Neural cell (in vitro differentiated cells): ENCODE measurements at regions not wholly inside any gene's neighbourhood (a gene's known extent, or its start where the extent isn't known, plus 50 kb on each side); places are given as distances from the start of the nearest gene placed in this dataset.

ENCODE experiments used
- H2AFZ ChIP-seq: fragments of 200-600, 300-800 bp; sonication (generic), shearing (Covaris generic); 2 replicates; pipeline ENCODE4 v1.6.0; 2014; ENCODE audit warnings: low read depth, mild to moderate bottlenecking, antibody characterized with exemption, low read length, moderate library complexity
- H3F3A ChIP-seq: fragments of 200-600 bp; shearing (Covaris generic); 2 replicates; pipeline ENCODE4 v1.6.1; 2016; ENCODE audit warnings: mild to moderate bottlenecking, moderate library complexity, mixed read lengths, antibody characterized with exemption, low read length; ENCODE audit not compliant: insufficient read depth, poor library complexity, severe bottlenecking
- H3K27ac ChIP-seq: fragments of 200-600, 300-800 bp; sonication (generic), shearing (Covaris generic); 2 replicates; pipeline ENCODE4 v1.5.1; 2014; ENCODE audit warnings: mild to moderate bottlenecking, low read length, moderate library complexity
- H3K27me3 ChIP-seq: fragments of 300-800, 200-600 bp; sonication (generic), shearing (Covaris generic); 2 replicates; pipeline ENCODE4 v1.6.0; 2014; ENCODE audit warnings: mild to moderate bottlenecking, low read depth, low read length, moderate library complexity; ENCODE audit not compliant: insufficient read depth
- H3K36me3 ChIP-seq: fragments of 300-800, 200-600 bp; sonication (generic), shearing (Covaris generic); 2 replicates; pipeline ENCODE4 v1.5.1; 2014; ENCODE audit warnings: mild to moderate bottlenecking, antibody characterized with exemption, low read length, moderate library complexity; ENCODE audit not compliant: insufficient read depth
- H3K4me2 ChIP-seq: fragments of 300-800, 200-600 bp; sonication (generic), shearing (Covaris generic); 2 replicates; pipeline ENCODE4 v1.6.0; 2014; ENCODE audit warnings: mild to moderate bottlenecking, low read length
- H3K4me3 ChIP-seq: fragments of 300-800, 200-600 bp; sonication (generic), shearing (Covaris generic); 2 replicates; pipeline ENCODE4 v1.5.1; 2014; ENCODE audit warnings: mild to moderate bottlenecking, low read length, moderate library complexity
- H3K79me2 ChIP-seq: fragments of 200-600 bp; shearing (Covaris generic); replicated peaks from 2 replicates; pipeline ENCODE4 v1.6.0; 2014; ENCODE audit warnings: mild to moderate bottlenecking, low read length, moderate library complexity; ENCODE audit not compliant: insufficient read depth
- H3K9ac ChIP-seq: fragments of 300-800, 200-600 bp; sonication (generic), shearing (Covaris generic); 2 replicates; pipeline ENCODE4 v1.6.1; 2016; ENCODE audit warnings: mild to moderate bottlenecking, low read length, mixed read lengths
- H3K9me2 ChIP-seq: fragments of 200-600 bp; shearing (Covaris generic); 2 replicates; pipeline ENCODE4 v1.6.1; 2016; ENCODE audit warnings: mild to moderate bottlenecking, low read length, mixed read lengths; ENCODE audit not compliant: insufficient read depth
- H3K9me3 ChIP-seq: fragments of 200-600, 300-800 bp; sonication (generic), shearing (Covaris generic); 2 replicates; pipeline ENCODE4 v1.6.1; 2016; ENCODE audit warnings: mild to moderate bottlenecking, mixed run types, low read length, moderate library complexity, mixed read lengths
- H4K20me1 ChIP-seq: fragments of 200-600 bp; shearing (Covaris generic); 2 replicates; pipeline ENCODE4 v1.6.1; 2016; ENCODE audit warnings: mild to moderate bottlenecking, mixed run types; ENCODE audit not compliant: insufficient read depth
- EP300 ChIP-seq: fragments of 450-650 bp; conservative IDR thresholded peaks from 2 replicates; pipeline ENCODE4 v1.6.1; 2014; ENCODE audit warnings: antibody characterized with exemption, mild to moderate bottlenecking, moderate library complexity; ENCODE audit not compliant: poor library complexity, severe bottlenecking
- EZH2 ChIP-seq: fragments of 200-600, 300-800 bp; shearing (Covaris generic), sonication (generic); IDR thresholded peaks from 2 replicates; pipeline ENCODE4 v1.6.1; 2014; ENCODE audit warnings: antibody characterized with exemption, low read length, borderline replicate concordance, mild to moderate bottlenecking; ENCODE audit not compliant: insufficient read depth, poor library complexity, severe bottlenecking
- MXI1 ChIP-seq: fragments of 450-650 bp; conservative IDR thresholded peaks from 2 replicates; pipeline ENCODE4 v1.6.1; 2014; ENCODE audit warnings: antibody characterized with exemption, mild to moderate bottlenecking; ENCODE audit not compliant: poor library complexity, severe bottlenecking
- POLR2AphosphoS5 ChIP-seq: IDR thresholded peaks from 2 replicates; pipeline ENCODE4 v1.6.1; 2012
- RAD21 ChIP-seq: fragments of 450-650 bp; conservative IDR thresholded peaks from 2 replicates; pipeline ENCODE4 v1.6.1; 2014; ENCODE audit warnings: antibody characterized with exemption, mild to moderate bottlenecking, moderate library complexity
- REST ChIP-seq: IDR thresholded peaks from 2 replicates; pipeline ENCODE4 v1.6.1; 2012; ENCODE audit warnings: borderline replicate concordance
- SMC3 ChIP-seq: fragments of 450-650 bp; conservative IDR thresholded peaks from 2 replicates; pipeline ENCODE4 v1.6.1; 2014; ENCODE audit warnings: antibody characterized with exemption, mild to moderate bottlenecking, moderate library complexity; ENCODE audit not compliant: poor library complexity
- TAF1 ChIP-seq: IDR thresholded peaks from 2 replicates; pipeline ENCODE4 v1.6.1; 2012; ENCODE audit warnings: low read depth
- TF ChIP-seq, protein P1 (sequence below): fragments of 450-650 bp; IDR thresholded peaks from 2 replicates; pipeline ENCODE4 v1.5.1; 2014; ENCODE audit warnings: antibody characterized with exemption, mild to moderate bottlenecking, moderate library complexity; ENCODE audit not compliant: poor library complexity, severe bottlenecking

DNA sequence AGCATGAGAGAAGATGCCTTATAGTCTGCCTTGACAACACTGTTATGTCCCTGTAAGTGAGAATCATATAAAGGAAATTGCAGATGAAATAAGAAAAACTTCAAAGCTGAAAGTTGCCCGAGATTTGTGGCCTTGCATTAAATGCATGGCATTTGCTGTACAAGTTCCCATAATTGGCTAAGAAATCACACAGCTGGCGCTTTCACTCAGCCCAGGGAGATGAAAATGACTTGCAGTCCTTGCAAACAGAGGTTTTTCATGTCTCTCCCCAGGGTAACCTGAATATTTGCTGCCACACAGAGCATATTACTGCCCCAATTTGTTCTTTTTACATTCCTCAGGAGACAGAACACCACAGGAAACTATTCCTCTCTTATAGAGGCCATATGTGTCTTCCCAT lies 174.8 kb downstream of the FAM114A2 start:
- no peak overlapping the region for H2AFZ ChIP-seq
- no peak overlapping the region for H3K9ac ChIP-seq
- H3K4me3 ChIP-seq = no peak overlapping the region
- TF ChIP-seq RAD21 (no peak), TAF1 (no peak), MXI1 (no peak), EP300 (no peak), SMC3 (no peak), POLR2AphosphoS5 (no peak), EZH2 (no peak), REST (no peak)
- TF ChIP-seq, protein P1, sequence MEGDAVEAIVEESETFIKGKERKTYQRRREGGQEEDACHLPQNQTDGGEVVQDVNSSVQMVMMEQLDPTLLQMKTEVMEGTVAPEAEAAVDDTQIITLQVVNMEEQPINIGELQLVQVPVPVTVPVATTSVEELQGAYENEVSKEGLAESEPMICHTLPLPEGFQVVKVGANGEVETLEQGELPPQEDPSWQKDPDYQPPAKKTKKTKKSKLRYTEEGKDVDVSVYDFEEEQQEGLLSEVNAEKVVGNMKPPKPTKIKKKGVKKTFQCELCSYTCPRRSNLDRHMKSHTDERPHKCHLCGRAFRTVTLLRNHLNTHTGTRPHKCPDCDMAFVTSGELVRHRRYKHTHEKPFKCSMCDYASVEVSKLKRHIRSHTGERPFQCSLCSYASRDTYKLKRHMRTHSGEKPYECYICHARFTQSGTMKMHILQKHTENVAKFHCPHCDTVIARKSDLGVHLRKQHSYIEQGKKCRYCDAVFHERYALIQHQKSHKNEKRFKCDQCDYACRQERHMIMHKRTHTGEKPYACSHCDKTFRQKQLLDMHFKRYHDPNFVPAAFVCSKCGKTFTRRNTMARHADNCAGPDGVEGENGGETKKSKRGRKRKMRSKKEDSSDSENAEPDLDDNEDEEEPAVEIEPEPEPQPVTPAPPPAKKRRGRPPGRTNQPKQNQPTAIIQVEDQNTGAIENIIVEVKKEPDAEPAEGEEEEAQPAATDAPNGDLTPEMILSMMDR = no peak
- no peaks in the 10 kb centered on the region for H3K27me3 ChIP-seq
- no peaks in the 10 kb centered on the region for H3F3A ChIP-seq
- no peak overlapping the region for H3K4me2 ChIP-seq
- no peaks in the 10 kb centered on the region for H3K79me2 ChIP-seq
- H3K36me3 ChIP-seq = no peaks in the 10 kb centered on the region
- no peaks in the 10 kb centered on the region for H3K9me2 ChIP-seq
- H3K27ac ChIP-seq = no peak overlapping the region
- H4K20me1 ChIP-seq = no peaks in the 10 kb centered on the region
- no peaks in the 10 kb centered on the region for H3K9me3 ChIP-seq
